ENCODE measurements at regions not wholly inside any gene's neighbourhood (a gene's known extent, or its start where the extent isn't known, plus 50 kb on each side); places are given as distances from the start of the nearest gene placed in this dataset.

DNA sequence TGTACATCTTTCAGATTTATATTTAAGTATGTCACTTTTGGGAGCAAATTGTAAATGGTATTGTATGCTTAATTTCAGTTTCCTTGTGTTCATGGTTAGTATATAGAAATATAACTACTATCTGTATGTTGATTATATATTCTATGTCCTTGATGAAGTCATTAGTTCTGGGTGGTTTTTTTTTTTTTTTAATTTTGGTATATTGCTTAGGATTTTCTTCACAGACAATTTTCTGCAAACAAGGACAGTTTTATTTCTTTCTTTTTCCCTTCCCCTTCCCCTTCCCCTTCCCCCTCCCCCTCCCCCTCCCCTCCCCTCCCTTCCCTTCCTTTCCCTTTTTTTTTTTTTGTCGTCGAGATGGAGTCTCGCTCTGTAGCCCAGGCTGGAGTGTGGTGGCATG lies 430.0 kb downstream of the TYW1 start:
- no peak for DNase-seq

DNA sequence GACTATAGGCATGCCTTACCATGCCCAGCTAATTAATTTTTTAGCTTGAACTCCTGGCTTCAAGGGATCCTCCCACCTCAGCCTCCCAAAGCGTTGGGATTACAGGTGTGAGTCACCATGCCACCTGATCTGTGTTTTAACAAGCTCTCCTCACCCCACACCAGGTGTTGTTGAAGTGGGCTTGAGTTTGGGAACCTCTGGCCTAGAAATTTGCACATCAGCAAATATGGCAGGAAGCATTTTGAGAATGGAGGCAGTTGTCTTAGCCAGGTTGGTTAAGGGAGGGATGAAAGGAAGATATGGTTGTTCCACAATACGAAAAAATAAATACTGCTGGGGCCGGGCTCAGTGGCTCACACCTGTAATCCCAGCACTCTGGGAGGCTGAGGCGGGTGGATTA lies 433.1 kb downstream of the TYW1 start:
- no peak for DNase-seq

DNA sequence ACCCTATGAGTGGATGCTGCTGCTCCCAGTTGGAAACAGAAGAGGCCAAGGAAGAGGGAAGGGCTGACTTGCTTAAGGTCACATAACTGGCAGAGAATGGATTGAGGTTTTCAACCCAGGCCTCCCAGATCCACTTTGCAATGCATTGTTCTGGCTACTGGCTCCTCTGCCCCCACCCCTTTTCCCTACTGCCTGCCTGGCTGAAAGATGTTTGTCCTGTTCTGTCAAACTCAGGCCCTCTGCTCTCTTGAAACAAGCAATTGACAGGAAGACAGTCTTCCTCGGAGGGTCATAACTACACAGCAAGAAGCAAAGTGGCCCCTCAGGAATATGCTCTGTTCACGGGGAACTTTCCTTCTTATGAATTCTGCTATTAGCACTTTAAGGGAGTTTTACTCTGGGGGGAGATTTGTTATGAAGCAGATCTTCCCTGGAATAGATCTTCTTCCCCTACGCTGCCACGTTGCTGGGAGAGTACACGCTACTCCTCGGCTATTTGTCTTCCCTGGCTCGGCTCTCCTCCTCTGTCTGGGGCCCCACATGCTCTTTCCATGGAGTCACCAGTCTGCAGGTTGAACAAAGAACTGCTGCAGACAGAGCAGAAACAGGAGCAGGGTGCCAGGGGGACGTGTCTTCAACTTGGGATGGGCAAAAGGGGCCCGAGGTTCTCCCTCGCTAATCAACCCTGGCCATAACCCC lies 436.1 kb downstream of the TYW1 start:
- no peak for DNase-seq

DNA sequence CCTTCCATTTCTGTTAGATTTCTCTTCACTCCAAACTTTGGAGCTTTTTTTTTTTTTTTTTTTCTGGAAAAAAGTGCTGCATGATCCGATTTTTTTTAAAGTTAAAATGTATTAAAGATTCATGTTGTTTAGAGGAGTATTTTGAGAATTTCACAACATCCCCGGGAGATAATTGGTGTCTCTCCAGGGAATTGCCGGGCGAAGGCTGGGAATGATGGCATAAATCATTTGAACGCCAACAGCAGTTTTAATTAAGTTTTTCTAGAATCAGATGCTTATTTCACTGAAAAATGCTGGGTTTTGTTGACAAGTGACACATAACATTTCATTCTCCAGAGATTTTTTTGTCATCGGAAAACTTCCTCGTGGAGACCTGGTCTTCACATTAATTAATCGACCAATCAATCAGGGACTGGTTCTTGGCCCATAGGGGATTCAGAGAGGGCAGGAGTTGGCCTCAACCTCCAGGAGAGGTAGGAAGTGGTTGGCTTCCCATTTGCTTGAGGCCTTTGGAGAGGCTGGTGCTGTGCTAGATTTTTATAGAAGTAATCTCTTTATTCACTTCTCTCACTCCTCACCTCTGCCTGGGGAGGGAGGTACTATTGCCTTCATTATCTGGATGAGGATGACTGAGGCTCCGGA lies 439.4 kb downstream of the TYW1 start:
- DNase-seq, result no peak

DNA sequence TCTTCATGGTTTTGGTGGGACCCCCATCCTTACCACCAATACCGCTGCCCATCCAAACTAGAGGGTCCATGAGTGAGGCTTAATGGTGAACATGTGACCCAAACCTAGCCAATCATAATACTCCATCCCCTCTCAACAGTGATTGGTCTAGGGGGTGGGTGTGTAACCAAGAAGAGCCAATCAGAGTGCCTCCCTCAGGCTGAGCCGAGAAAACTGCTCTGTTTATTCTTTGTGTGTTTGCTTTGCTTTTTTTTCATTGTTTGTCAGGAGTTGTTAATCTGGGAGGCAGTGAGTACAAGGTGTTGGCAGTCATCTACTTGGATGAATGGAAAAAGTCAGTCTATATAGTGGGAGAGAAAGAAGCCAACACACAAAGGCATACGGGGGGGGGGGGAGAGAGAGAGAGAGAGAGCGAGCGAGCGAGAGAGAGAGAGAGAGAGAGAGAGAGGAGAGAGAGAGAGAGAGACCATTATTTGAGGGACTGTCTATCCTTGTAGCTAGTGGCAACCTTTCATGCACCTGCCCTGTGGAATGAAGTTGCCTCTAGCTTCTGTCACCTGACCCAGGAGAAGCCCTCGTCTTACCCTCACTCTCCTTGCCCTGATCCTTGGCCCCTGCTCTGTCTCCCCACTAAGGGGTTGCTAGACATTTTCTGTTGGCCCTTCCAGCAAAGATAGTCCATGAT lies 441.7 kb downstream of the TYW1 start:
- no peak for DNase-seq

DNA sequence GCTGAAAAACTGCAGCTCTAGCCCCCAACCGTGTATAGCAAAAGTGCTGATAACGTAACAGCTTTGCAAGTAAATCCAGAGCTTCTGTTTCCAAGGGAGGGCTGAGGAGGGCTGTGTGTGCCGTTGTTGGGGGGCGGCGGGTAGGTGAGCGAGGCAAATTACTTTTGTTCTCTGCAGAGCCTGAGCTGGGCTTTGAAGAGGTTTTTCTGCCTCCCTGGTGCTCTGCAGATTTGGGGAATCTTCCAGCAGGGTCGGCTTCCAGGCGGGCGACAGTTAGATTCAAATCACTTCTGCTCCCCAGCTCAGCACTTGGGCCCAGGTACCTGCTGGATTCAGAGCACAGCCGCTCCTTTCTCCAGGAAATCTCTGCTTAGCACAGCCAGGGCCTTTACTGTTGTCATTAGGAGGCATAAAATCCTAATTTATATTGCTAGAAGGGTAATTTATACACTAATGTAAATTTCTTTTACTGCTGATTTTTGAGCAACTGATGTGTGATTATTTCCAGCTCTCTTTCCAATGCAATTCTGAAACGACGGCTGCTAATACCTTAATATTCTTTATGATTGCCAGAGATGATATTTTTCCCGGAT lies 442.4 kb downstream of the TYW1 start:
- DNase-seq, result no peak

DNA sequence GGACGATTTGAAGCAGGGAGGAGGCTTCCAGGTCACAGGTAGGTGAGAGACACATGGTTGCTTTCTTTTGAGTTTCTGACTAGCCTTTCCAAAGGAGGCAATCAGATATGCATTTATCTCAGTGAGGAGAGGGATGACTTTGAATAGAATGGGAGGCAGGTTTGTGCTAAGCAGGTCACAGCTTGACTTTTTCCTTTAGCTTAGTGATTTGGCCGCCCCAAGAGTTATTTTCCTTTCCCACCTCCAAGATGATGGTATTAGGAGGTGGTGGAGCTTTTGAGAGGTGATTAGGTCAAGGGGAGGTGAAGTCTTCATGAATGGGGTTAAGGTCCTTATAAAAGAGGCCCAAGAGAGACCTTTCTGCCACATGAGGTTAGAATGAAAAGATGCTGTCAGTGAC lies 443.7 kb downstream of the TYW1 start:
- DNase-seq, result no peak

DNA sequence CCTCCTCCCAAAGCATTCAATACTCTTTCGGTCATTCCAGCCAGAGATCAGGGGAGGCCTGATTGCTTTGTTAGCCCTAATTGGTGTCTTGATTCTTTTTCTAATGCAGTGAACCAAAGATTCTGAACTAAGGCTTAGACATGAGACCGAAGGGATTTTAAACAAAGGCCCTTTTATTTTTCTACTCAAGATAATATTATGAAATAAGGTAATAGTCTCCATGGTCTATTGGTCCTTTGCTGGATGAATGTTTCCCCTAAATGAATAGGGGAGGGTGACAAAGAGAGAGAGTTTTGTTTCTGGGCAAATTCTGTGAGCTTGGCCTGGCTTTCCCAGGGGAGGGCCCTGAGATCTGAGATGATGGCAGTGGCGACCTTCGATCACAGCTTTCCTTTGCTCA lies 449.1 kb downstream of the TYW1 start:
- DNase-seq, result no peak

DNA sequence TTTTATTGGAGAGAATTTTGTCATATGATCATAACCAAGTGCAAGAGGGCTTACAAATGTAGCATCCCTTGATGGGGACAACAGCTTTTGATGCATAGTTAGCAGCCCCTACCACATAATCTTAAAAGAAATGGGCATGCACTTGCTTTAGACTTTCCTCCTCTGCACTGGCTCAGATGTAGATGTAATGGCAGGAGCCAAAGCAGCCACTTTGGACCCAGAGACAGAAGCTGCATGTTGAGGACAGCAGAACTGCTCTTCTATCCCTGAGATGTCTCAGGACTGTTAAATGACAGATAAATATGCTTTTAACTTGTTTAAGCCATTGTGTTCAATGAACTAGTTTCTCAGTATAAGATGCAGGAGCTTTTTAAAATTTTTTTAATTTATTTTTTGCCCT lies 450.7 kb downstream of the TYW1 start:
- DNase-seq, result no peak

DNA sequence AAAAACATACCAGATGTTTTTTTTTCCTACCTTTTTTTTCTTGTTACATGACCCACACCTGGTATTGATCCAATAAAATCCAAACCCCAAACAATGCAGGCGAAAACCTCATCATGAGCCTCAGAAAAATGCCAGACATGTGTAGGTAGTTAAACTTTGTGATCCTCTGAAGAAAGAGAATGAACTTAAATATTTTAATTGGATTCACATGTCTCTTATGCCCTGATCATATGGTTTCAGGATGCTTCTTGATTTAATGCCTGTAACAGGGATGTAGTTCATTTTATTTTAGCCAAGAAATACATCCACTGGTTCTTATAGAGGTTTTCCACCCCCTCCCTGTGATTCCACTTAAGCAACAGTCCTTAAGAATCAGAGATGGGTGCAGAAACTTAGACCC lies 451.6 kb downstream of the TYW1 start:
- no peak for DNase-seq

DNA sequence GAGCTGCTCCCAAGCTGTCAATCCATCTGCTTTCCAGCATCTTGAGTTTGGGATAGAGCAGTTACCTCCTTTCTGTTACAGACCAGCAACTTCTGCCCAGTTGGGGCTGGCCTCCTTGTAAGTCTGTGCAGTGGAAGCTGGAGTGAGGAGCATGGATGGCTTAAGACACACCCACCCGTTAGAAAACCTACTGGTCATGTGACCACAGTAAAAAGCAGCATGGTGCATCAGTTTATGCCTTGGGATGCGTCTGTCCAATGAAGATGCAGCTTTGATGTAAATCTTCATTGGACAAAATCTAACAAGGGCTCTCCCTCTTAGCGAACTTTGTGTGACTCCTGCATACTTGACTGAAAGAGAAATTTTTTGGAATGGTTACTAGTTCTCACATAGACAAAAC lies 453.5 kb downstream of the TYW1 start:
- DNase-seq, result no peak

DNA sequence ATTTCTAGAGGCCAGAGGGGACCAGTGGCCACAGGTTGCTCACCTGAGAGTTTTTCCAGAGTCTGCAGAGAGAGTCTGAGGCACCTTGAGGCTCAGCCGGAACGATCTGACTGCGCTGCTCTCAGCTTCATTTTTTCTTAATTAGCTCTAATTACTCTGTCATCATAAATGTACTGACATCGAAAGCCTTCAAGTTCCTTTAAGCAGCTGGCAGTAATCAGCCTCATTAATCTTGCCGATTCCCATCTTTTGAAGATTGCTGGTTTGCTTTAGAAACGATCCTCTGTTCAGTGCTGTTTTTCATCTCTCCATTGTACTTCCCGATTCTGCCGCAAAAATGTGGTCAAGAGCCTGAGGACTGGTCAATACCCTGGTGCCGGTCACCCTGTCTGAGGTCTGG lies 454.7 kb downstream of the TYW1 start:
- no peak for DNase-seq

DNA sequence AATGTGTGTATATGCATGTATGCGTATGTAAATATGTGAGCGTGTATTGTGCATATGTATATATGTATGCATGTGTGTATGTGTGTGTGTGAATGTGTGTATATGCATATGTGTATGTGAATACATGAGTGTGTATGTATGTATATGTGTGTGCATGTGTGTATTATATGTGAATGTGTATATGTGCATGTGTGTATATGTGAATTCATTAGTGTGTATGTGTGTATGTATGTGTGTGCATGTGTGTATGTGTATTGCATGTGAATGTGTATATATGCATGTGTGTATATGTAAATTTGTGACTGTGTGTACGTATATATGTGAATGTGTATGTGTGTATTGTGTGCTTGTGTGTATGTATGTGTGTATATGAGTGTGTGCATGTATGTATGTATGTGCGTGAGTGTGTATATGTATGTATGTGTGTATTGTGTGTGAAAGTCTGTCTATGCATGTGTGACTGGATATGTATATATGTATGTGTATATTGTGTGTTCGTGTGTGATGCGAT lies 455.9 kb downstream of the TYW1 start:
- no peak for DNase-seq

DNA sequence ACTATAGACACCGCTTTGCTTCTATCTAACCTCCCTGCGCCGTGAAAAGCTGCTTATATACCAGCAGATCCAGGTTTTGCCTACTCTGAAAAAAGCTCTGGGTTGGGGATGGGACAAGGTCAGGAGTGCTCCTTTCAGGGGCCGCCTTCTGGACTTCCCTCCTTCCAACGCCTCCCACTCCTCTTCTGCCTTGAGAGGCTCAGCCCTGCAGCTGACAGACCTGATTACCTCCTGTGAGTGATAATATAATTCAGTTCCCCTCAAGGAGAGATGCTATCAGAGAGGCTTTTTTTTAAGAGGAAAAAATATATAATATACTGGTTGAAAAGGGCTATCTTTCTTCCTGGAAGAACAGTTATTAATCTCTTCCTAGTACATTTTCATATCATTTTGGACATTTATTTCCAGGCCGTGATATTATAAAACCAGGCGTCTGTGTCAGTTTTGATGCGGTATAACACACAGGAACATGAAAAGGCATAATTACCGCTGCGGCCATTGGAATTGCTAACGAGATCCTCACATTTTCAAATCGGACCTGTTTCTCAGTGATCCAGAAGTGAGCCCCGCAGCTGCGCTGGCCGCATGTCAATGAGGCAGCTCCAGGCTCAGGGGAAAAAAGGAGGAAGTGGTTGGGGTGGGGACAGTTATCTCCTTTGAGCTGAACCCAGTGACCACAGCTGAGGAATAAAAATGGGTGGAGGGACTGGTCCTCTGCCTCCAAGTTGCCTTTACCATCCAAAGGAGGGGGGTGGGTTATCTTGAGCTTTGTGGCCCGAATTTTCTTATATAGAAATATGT lies 457.1 kb downstream of the TYW1 start:
- no peak for DNase-seq

DNA sequence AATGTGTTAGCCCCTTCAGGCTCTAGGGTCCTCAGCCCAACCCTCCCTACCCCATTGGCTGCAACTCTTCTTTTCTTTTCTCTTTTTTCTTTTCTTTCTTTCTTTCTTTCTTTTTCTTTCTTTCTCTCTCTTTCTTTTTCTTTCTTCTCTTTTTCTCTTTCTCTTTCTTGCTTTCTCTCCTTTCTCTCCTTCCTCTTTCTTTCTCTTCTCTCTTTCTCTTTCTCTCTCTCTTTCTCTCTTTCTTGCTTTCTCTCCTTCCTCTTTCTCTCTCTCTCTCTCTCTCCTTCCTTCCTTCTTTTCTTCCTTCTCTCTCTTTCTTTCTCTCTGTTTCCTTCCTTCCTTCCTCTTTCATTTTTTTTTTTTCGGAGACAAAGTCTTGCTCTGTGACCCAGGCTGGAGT lies 458.9 kb downstream of the TYW1 start:
- no peak for DNase-seq

DNA sequence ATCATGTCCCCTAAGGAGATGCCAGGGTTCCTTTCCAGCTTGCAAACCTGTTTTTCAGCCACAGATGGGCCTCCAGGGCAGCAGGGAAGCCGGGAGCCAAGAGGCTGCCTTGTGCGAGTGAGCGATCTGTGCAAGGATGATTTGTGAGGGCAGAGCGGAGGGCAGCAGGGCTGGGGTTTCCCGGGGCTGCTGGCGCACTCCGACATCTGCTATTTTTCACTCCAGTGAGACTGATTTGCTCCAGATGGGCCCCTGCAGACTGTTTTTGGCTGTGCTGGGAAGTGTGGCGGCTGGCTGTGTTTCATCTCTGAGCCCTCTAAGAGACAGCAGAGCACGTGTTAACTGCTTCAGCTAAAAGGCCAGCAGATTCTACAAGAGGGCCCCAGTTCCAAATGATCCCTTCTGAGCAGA lies 466.2 kb downstream of the TYW1 start:
- no peak for DNase-seq

DNA sequence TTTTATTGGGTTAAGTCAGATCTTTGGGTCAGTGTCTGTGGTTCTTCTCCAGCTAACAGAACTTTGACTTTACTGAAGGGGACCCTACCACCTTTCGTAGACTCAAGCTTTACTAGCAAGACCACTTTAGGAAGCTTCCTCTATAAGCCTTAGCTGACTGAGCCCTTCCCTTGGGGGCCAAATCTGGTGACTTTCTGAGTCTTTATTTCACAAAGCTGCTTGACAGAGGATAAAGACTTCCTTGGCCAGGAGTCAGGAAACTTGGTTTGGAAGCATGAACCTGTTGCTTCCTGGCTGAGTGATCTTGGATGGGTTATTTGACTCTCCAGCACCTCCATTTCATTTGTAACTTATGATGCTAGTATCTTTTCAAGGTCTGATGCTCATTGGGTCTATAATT lies 466.7 kb downstream of the TYW1 start:
- DNase-seq, result no peak

DNA sequence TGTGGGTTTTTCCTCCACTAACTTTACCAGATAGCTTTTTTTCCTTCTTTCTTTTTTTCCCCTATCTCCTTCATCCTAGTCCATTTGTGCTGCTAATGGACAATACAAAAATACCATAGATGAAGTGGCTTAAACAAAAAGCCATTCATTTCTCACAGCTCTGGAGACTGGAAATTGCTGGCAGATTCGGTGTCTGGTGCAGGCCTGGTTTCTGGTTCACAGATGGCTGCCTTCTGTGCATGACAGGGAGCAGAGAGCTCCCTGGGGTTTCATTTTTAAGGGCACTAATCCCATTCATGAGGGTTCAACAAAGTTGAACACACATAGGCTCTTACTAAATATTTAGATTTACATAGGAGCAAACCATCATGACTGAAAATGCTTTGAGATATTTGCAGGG lies 467.4 kb downstream of the TYW1 start:
- DNase-seq, result no peak

DNA sequence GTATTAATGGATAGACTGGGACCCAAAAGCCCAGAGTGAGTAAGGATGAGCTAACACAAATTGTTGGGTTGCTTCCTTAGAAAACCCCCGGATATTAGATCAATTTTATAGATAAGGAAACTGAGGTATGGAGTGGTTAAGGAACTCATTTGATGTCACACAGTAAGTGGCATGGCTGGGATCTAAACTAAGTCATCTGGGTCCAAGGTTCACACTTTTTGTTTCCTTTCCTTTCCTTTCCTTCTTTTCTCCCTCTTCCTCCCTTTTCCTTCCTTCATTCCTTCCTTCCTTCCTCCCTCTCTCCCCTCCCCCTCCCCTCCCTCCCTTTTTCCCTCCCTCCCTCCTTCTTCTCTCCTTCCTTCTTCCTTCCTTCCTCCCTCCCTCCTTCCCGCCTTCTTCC lies 469.5 kb downstream of the TYW1 start:
- no peak for DNase-seq

DNA sequence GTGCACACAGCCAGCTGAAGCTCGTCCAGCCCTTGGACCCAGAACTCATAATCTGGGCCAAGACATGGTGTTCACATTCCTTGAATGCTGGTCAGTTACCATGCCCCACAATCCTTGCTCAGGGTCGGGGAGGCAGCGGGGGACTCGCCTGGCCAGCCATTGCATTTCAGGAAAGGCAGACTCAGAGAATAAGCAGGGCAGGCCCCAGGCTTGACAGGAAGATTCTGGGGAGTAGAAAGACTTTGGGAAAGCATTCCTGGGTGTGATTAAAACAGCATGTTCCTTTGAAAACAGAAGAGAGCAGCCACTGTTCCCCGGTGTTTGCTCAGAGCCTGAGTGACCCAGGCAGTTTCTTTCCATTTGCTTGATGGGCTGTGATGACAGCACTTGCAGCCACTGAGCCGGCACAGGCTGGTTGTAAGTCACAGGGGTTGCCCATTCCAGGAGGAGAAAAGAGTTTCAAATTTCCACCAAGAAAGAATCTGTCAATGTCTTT lies 473.7 kb downstream of the TYW1 start:
- peak in 1 of 3 experiments; percentile 17 for DNase-seq

DNA sequence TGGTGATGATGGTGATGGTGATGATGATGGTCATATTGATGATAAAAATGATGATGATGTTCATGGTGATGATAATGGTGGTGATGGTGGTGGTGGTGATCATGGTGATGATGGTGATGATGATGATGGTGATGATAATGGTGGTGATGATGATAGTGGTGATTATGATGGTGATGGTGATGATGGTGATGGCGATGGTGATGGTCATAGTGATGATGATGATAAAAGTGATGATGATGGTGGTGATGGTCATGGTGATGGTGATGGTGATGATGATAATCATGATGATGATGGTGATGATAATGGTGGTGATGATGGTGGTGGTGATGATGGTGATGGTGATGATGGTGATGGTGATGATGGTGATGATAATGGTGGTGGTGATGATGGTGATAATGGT lies 478.7 kb downstream of the TYW1 start:
- no peak for DNase-seq

DNA sequence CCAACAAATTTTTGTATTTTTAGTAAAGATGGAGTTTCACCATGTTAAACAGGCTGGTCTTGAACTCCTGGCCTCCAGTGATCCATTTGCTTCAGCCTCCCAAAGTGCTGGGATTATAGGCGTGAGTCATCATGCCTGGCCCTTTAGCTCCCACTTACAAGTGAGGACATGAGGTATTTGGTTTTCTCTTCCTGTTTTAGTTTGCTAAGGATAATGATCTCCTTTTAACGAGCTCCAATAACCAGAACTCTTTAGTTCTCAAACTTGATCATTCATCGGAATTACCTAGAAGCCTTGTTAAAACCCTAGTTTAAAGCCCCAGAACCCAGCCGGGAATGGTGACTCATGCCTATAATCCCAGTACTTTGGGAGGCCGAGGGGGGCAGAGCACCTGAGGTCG lies 481.4 kb downstream of the TYW1 start:
- DNase-seq, result no peak

DNA sequence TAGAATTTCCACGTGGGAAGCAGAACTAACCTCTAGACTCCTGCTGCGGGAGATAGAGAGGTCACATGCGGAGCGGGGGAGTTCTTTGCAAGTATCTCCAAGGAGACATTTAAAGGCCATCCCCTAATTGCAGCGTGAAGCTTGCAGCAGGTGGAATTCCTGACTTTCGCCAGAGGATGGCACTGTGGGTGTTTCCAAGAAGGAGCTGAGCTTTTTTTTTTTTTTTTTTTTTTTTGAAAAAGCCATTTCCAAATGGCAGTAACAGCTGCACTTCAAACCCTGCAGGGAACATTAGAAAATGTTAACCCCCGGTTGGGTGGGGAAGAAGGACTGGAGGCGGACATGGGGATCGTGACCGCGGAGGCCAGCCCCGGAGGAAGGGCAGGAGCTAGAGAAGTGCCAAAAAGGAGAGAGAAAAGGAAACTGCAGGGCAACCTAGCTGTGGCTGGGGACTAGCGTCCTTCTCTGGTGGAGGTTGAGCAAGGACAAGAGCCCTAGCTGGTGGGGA lies 487.7 kb downstream of the TYW1 start:
- peak; percentile 60 to 91 (median 87) for DNase-seq

All from NCI-H1417 (cell line).